ENCODE measurements at regions not wholly inside any gene's neighbourhood (a gene's known extent, or its start where the extent isn't known, plus 50 kb on each side); places are given as distances from the start of the nearest gene placed in this dataset.

DNA sequence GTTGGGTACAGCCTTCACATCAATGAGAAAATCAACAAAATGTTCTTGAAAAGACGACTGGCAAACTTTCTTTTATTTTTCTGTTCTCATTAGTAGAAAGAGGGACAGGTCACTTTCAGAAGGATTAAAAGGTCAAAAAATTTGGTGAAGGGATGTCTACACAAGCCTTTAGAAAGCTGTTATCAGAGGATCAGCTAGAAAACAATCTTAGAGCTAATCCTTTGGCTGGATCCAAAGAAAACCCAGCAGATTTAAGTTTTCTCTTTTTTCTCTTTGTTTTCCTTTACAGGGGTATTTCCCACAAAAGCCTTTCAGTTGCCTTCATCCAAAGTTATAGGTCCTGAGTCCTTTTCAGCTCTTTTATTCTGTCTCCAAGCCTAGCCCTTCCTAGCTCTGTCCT is 57.3 kb upstream of the EDN1 start:
- TF ChIP-seq TAF1 (IDR thresholded peaks at IDR 0.05; ENCODE audit: low read depth) (no peak), CREB1 (IDR thresholded peaks at IDR 0.05; ENCODE audit: low read depth) (no peak), CEBPB (IDR thresholded peaks at IDR 0.05) (no peak)

All from Ishikawa (cell line).